ENCODE measurements at regions not wholly inside any gene's neighbourhood (a gene's known extent, or its start where the extent isn't known, plus 50 kb on each side); places are given as distances from the start of the nearest gene placed in this dataset.

DNA sequence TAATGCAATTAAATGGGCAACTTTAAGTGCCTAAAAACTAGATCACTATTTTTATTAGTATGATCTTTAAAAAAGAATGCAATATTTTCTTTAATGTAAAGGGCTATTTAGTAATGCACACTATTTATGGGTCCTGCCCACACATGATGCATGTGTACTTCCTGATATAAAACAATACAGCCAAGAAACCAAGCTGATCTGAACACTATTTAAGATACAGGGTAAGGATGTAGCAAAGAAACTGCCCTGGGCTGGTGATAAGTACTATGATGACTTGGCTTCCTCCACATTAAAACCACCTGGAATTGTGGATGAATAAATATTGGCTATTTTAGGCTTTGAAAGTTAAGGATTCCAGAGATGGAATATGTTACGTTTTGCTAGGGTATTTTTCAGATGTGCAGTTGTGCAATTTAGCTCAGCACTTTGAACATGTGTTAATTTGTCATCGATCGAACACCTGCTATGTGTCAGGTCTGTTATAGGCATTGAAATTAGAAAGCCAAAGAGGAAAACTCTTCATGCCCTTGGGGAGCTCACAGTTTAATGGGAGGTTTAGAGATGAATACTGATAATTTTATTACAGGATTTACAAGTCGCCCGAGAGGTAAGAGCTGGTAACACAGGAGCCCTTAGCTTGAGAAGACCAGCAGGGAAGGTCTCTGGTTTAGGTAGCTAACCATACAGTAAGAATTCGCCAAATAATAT, 276.7 kb downstream of the PLK2 start:
- H3K27me3 ChIP-seq (ENCODE audit: insufficient read depth) = no peaks in the 10 kb centered on the region
- H3K4me3 ChIP-seq (ENCODE audit: low read depth in 2 of 2, low read length in 1 of 2) = no peak overlapping the region
- no peak overlapping the region for H2AFZ ChIP-seq (ENCODE audit: low read depth)
- no peaks in the 10 kb centered on the region for H3K9me3 ChIP-seq
- H3K4me2 ChIP-seq = no peak overlapping the region
- peaks cover 22% of the 10 kb centered on the region for H3F3A ChIP-seq (replicated peaks; ENCODE audit: insufficient read depth)
- no peak overlapping the region for H3K9ac ChIP-seq
- H4K20me1 ChIP-seq (ENCODE audit: insufficient read depth) = no peaks in the 10 kb centered on the region
- no peaks in the 10 kb centered on the region for H3K9me2 ChIP-seq
- WGBS (ENCODE audit: low lambda C conversion rate) = 69% methylated on average over 6 of the region's 6 CpGs
- ChIA-PET CTCF (interaction anchor here (1.3 to 1.4 kb wide), 2 partner anchors 23 to 278 kb away, joined by 3 to 4 read pairs; no protein-coding TSS in a partner anchor), POLR2A (no interaction called here)
- no peaks in the 10 kb centered on the region for H3K79me2 ChIP-seq (ENCODE audit: insufficient read depth)
- no peaks in the 10 kb centered on the region for H3K36me3 ChIP-seq (replicated peaks in 1 of 2; ENCODE audit: control insufficient read depth in 1 of 2, insufficient read depth in 2 of 2, low read length in 1 of 2)
- DNase-seq = no peak
- TF ChIP-seq, protein P1, sequence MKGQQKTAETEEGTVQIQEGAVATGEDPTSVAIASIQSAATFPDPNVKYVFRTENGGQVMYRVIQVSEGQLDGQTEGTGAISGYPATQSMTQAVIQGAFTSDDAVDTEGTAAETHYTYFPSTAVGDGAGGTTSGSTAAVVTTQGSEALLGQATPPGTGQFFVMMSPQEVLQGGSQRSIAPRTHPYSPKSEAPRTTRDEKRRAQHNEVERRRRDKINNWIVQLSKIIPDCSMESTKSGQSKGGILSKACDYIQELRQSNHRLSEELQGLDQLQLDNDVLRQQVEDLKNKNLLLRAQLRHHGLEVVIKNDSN (IDR thresholded peaks at IDR 0.05; ENCODE audit: borderline replicate concordance, low read depth) = no peak
- TF ChIP-seq POLR2AphosphoS5 (IDR thresholded peaks at IDR 0.05; ENCODE audit: low read depth, low read length) (no peak), GABPA (IDR thresholded peaks at IDR 0.05; ENCODE audit: low read depth) (no peak), FOXM1 (IDR thresholded peaks at IDR 0.05; ENCODE audit: low read depth) (no peak), ELF1 (IDR thresholded peaks at IDR 0.05) (no peak), FOSL2 (IDR thresholded peaks at IDR 0.05; ENCODE audit: borderline replicate concordance, low read depth) (no peak)
- H3K4me1 ChIP-seq (ENCODE audit: control insufficient read depth in 1 of 2, insufficient read depth in 2 of 2, low read depth in 1 of 2, low read length in 1 of 2) = peaks cover 3 to 40% of the 10 kb centered on the region in 2 experiments; a peak in 3 of 4 replicates
- H3K27ac ChIP-seq (ENCODE audit: low read depth in 2 of 2, low read length in 1 of 2) = no peak overlapping the region

DNA sequence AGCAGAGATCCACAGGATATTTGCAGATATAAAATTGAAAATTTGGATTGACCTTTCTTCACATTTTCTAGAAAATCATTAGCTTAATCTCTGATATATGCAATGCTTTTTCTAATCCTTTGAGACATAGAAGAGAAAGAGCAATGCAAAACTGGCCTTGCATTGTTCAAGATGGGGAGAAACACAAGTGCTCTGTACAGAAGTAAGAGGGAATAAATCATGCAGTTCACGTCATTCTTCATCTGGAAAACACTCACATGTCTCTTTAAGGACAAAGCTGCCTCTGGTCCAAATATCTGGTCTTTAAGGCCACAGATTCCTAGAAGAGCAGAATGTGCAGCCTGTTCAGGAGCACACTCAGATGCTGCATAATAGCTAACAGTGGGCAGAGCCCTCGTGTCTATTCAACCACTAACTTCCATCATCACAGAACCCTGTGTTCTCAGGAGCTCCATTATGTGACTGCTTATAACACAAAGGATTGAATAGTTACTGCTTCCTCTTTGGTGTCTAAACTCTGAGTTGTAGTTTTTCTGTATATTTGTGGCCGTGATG, 277.5 kb downstream of the PLK2 start:
- Histone ChIP-seq H3K27me3 (ENCODE audit: insufficient read depth) (no peaks in the 10 kb centered on the region), H4K20me1 (ENCODE audit: insufficient read depth) (no peaks in the 10 kb centered on the region), H3F3A (replicated peaks; ENCODE audit: insufficient read depth) (peaks cover 13% of the 10 kb centered on the region), H3K9ac (no peak overlapping the region), H3K4me2 (no peak overlapping the region), H2AFZ (ENCODE audit: low read depth) (peak overlapping the region; percentile 42; the same call in 1 of the 2 replicates), H3K79me2 (ENCODE audit: insufficient read depth) (no peaks in the 10 kb centered on the region), H3K27ac (ENCODE audit: low read depth in 2 of 2, low read length in 1 of 2) (peak overlapping the region in 1 of 2 experiments; percentile 42; a peak in 2 of 4 replicates), H3K9me3 (no peaks in the 10 kb centered on the region), H3K9me2 (no peaks in the 10 kb centered on the region), H3K36me3 (replicated peaks in 1 of 2; ENCODE audit: control insufficient read depth in 1 of 2, insufficient read depth in 2 of 2, low read length in 1 of 2) (no peaks in the 10 kb centered on the region), H3K4me1 (ENCODE audit: control insufficient read depth in 1 of 2, insufficient read depth in 2 of 2, low read depth in 1 of 2, low read length in 1 of 2) (peaks cover 3 to 33% of the 10 kb centered on the region in 2 experiments; a peak in 2 of 4 replicates), H3K4me3 (ENCODE audit: low read depth in 2 of 2, low read length in 1 of 2) (no peak overlapping the region)
- CTCF ChIA-PET = interaction anchor here (1.1 to 1.3 kb wide), 2 partner anchors 279 kb away, joined by 3 to 4 read pairs; no protein-coding TSS in a partner anchor
- 78% methylated on average over 3 of the region's 3 CpGs for WGBS (ENCODE audit: low lambda C conversion rate)
- TF ChIP-seq, protein P1 (IDR thresholded peaks at IDR 0.05; ENCODE audit: borderline replicate concordance, low read depth) = no peak
- TF ChIP-seq EP300 (IDR thresholded peaks at IDR 0.05; ENCODE audit: borderline replicate concordance in 1 of 2, low read depth in 1 of 2, low read length in 1 of 2) (no peak), FOXJ3 (CRISPR knock-in tag; IDR thresholded peaks at IDR 0.05) (no peak), RXRA (IDR thresholded peaks at IDR 0.05; ENCODE audit: borderline replicate concordance, low read depth) (no peak), GABPA (IDR thresholded peaks at IDR 0.05; ENCODE audit: low read depth) (no peak), RCOR1 (IDR thresholded peaks at IDR 0.05; ENCODE audit: low read length) (no peak), RFX5 (IDR thresholded peaks at IDR 0.05; ENCODE audit: low read length) (no peak), MXI1 (IDR thresholded peaks at IDR 0.05; ENCODE audit: low read depth, low read length) (no peak), FOXM1 (IDR thresholded peaks at IDR 0.05; ENCODE audit: low read depth) (no peak), GATA2 (CRISPR knock-in tag; IDR thresholded peaks at IDR 0.05) (no peak), ELF1 (IDR thresholded peaks at IDR 0.05) (no peak), TEAD4 (IDR thresholded peaks at IDR 0.05; ENCODE audit: borderline replicate concordance, insufficient read depth) (no peak), NFIC (IDR thresholded peaks at IDR 0.05; ENCODE audit: borderline replicate concordance) (no peak), YY1 (IDR thresholded peaks at IDR 0.05; ENCODE audit: low read depth) (no peak), TCF12 (IDR thresholded peaks at IDR 0.05) (no peak)
- TF ChIP-seq, protein P2, sequence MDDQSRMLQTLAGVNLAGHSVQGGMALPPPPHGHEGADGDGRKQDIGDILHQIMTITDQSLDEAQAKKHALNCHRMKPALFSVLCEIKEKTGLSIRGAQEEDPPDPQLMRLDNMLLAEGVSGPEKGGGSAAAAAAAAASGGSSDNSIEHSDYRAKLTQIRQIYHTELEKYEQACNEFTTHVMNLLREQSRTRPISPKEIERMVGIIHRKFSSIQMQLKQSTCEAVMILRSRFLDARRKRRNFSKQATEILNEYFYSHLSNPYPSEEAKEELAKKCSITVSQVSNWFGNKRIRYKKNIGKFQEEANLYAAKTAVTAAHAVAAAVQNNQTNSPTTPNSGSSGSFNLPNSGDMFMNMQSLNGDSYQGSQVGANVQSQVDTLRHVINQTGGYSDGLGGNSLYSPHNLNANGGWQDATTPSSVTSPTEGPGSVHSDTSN (IDR thresholded peaks at IDR 0.05) = no peak
- TF ChIP-seq, protein P3, sequence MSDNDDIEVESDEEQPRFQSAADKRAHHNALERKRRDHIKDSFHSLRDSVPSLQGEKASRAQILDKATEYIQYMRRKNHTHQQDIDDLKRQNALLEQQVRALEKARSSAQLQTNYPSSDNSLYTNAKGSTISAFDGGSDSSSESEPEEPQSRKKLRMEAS (IDR thresholded peaks at IDR 0.05; ENCODE audit: low read depth) = no peak
- DNase-seq = no peak
- POLR2A ChIA-PET = no interaction called here
